CD14-positive monocyte (primary cell): ENCODE measurements at regions not wholly inside any gene's neighbourhood (a gene's known extent, or its start where the extent isn't known, plus 50 kb on each side); places are given as distances from the start of the nearest gene placed in this dataset.

Experiments
- DNase-seq, 3 donors: peaks; one replicate each; pipeline ENCODE4 v3.0.0-alpha.2; 2011 to 2022
- H2AFZ ChIP-seq: 2 replicates; pipeline ENCODE4 v1.6.0; 2012; ENCODE audit warnings: mild to moderate bottlenecking, low read depth, low read length, inconsistent platforms; ENCODE audit not compliant: insufficient read depth, poor library complexity, severe bottlenecking
- H3K27ac ChIP-seq, 2 donors: 1 replicate in 1 of 2; 2 replicates in 1 of 2; pipeline ENCODE4 v1.5.1; 2012 to 2013; ENCODE audit warnings: low read length in 2 of 2, control low read depth in 1 of 2, inconsistent platforms in 1 of 2, low read depth in 1 of 2, mild to moderate bottlenecking in 1 of 2
- H3K27me3 ChIP-seq, 2 donors: one replicate each; pipeline versions ENCODE4 v1.6.0 to v1.6.1; 2011 to 2013; ENCODE audit warnings: low read length in 2 of 2; ENCODE audit not compliant: control insufficient read depth in 2 of 2, insufficient read depth in 2 of 2
- H3K36me3 ChIP-seq, 2 donors: replicated peaks in 1 of 2; 1 replicate in 1 of 2; 2 replicates in 1 of 2; pipeline versions ENCODE4 v1.5.1 to v1.6.1; 2012 to 2013; ENCODE audit warnings: low read length in 2 of 2, control low read depth in 1 of 2, inconsistent platforms in 1 of 2, mild to moderate bottlenecking in 1 of 2; ENCODE audit not compliant: insufficient read depth in 2 of 2, control insufficient read depth in 1 of 2
- H3K4me1 ChIP-seq, 2 donors: 1 replicate in 1 of 2; 2 replicates in 1 of 2; pipeline versions ENCODE4 v1.5.1 to v1.6.1; 2012 to 2013; ENCODE audit warnings: low read length in 2 of 2, control low read depth in 1 of 2, inconsistent platforms in 1 of 2, mild to moderate bottlenecking in 1 of 2, moderate library complexity in 1 of 2; ENCODE audit not compliant: insufficient read depth in 2 of 2, control insufficient read depth in 1 of 2
- H3K4me2 ChIP-seq: replicated peaks from 2 replicates; pipeline ENCODE3; 2012; ENCODE audit warnings: low read length, moderate library complexity, mild to moderate bottlenecking; ENCODE audit not compliant: poor library complexity, severe bottlenecking; ENCODE audit errors: extremely low read depth
- H3K4me3 ChIP-seq, 3 experiments: fragments of 200-600 bp in 1 of 3; sonication (generic) in 1 of 3; replicated peaks in 1 of 3; 1 replicate in 2 of 3; 2 replicates in 1 of 3; pipeline ENCODE4 v1.5.1; 2011 to 2013; ENCODE audit warnings: low read length in 3 of 3, mild to moderate bottlenecking in 3 of 3, control low read depth in 2 of 3, low read depth in 2 of 3, inconsistent platforms in 1 of 3, moderate library complexity in 1 of 3
- H3K79me2 ChIP-seq: 2 replicates; pipeline ENCODE4 v1.6.0; 2012; ENCODE audit warnings: mild to moderate bottlenecking, control low read depth, inconsistent platforms, low read length, moderate library complexity; ENCODE audit not compliant: insufficient read depth
- H3K9ac ChIP-seq: 2 replicates; pipeline ENCODE4 v1.6.0; 2017; ENCODE audit warnings: low read length, mild to moderate bottlenecking; ENCODE audit not compliant: insufficient read depth, poor library complexity, severe bottlenecking
- H3K9me3 ChIP-seq, 2 donors: replicated peaks in 1 of 2; 1 replicate in 1 of 2; 2 replicates in 1 of 2; pipeline versions ENCODE4 v1.5.1 to v1.6.1; 2012 to 2013; ENCODE audit warnings: low read length in 2 of 2, control low read depth in 1 of 2; ENCODE audit not compliant: control insufficient read depth in 1 of 2, insufficient read depth in 1 of 2
- H4K20me1 ChIP-seq: 2 replicates; pipeline ENCODE4 v1.6.0; 2012; ENCODE audit warnings: mild to moderate bottlenecking, low read length, control low read depth, moderate library complexity; ENCODE audit not compliant: insufficient read depth
- H3K27ac Mint-ChIP-seq, 7 donors: one replicate each; pipeline ENCODE4 v1.8.0; 2020; ENCODE audit warnings: mild to moderate bottlenecking in 7 of 7, mixed read lengths in 7 of 7, moderate library complexity in 6 of 7, inconsistent platforms in 2 of 7
- H3K27me3 Mint-ChIP-seq, 3 donors: one replicate each; pipeline ENCODE4 v1.8.0; 2021 to 2022; ENCODE audit warnings: low read depth in 3 of 3, mild to moderate bottlenecking in 3 of 3, mixed read lengths in 3 of 3, moderate library complexity in 3 of 3, inconsistent platforms in 1 of 3
- H3K36me3 Mint-ChIP-seq, 2 donors: one replicate each; pipeline ENCODE4 v1.8.0; 2020; ENCODE audit warnings: mixed read lengths in 2 of 2, inconsistent platforms in 1 of 2, mild to moderate bottlenecking in 1 of 2
- H3K4me1 Mint-ChIP-seq: one replicate; pipeline ENCODE4 v1.8.0; 2020; ENCODE audit warnings: mild to moderate bottlenecking, mixed read lengths
- H3K4me3 Mint-ChIP-seq, 2 donors: one replicate each; pipeline ENCODE4 v1.8.0; 2020; ENCODE audit warnings: mild to moderate bottlenecking in 2 of 2, mixed read lengths in 2 of 2, moderate library complexity in 1 of 2
- H3K9me3 Mint-ChIP-seq, 7 donors: one replicate each; pipeline ENCODE4 v1.8.0; 2020 to 2022; ENCODE audit warnings: mixed read lengths in 7 of 7, mild to moderate bottlenecking in 6 of 7, moderate library complexity in 6 of 7, inconsistent platforms in 2 of 7
- WGBS: methylation state at CpG from one replicate; pipeline ENCODE4 v1.1.5; 2013; ENCODE audit warnings: missing lambda C conversion rate; ENCODE audit not compliant: insufficient coverage; 5-methylcytosine and 5-hydroxymethylcytosine counted together
- intact Hi-C, 2 donors: fragments of 100-400 bp; cut with micrococcal nuclease; formaldehyde crosslinking; loops; one replicate each; pipeline versions ENCODE4 v1.15.0 to v1.15.1; 2023
- TF ChIP-seq, protein P1 (sequence below): fragments of 200-600 bp; IDR thresholded peaks from one replicate; pipeline ENCODE4 v1.8.0; 2022; ENCODE audit warnings: antibody characterized with exemption, mild to moderate bottlenecking

- H3K27me3 Mint-ChIP-seq: no peaks in the 10 kb centered on the region
- Histone ChIP-seq H3K9ac (no peak overlapping the region), H3K4me2 (no peak overlapping the region), H3K9me3 (peaks cover 5 to 12% of the 10 kb centered on the region in 2 donors), H4K20me1 (no peaks in the 10 kb centered on the region), H3K27me3 (no peaks in the 10 kb centered on the region), H3K27ac (no peak overlapping the region), H3K36me3 (peaks cover 57 to 86% of the 10 kb centered on the region in 2 donors), H2AFZ (no peak overlapping the region), H3K4me3 (no peak overlapping the region), H3K79me2 (no peaks in the 10 kb centered on the region), H3K4me1 (no peaks in the 10 kb centered on the region)
- no peaks in the 10 kb centered on the region for H3K4me1 Mint-ChIP-seq
- TF ChIP-seq, protein P1, sequence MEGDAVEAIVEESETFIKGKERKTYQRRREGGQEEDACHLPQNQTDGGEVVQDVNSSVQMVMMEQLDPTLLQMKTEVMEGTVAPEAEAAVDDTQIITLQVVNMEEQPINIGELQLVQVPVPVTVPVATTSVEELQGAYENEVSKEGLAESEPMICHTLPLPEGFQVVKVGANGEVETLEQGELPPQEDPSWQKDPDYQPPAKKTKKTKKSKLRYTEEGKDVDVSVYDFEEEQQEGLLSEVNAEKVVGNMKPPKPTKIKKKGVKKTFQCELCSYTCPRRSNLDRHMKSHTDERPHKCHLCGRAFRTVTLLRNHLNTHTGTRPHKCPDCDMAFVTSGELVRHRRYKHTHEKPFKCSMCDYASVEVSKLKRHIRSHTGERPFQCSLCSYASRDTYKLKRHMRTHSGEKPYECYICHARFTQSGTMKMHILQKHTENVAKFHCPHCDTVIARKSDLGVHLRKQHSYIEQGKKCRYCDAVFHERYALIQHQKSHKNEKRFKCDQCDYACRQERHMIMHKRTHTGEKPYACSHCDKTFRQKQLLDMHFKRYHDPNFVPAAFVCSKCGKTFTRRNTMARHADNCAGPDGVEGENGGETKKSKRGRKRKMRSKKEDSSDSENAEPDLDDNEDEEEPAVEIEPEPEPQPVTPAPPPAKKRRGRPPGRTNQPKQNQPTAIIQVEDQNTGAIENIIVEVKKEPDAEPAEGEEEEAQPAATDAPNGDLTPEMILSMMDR: no peak
- no peak for DNase-seq
- H3K27ac Mint-ChIP-seq: no peak overlapping the region
- WGBS: 100% methylated on average over 1 of the region's 1 CpG
- H3K36me3 Mint-ChIP-seq: peaks cover 29 to 32% of the 10 kb centered on the region in 2 donors
- peaks cover 3 to 16% (median 4%) of the 10 kb centered on the region in 7 donors for H3K9me3 Mint-ChIP-seq
- intact Hi-C loops: no loop called here
- H3K4me3 Mint-ChIP-seq: no peak overlapping the region
Measured at GRCh38 chr10:28072573-28072972, 73.7 kb upstream of the ODAD2 start.

- H3K9me3 ChIP-seq: no peaks in the 10 kb centered on the region
- H3K4me3 ChIP-seq: no peak overlapping the region
- Mint-ChIP-seq H3K36me3 (peaks cover 73 to 80% of the 10 kb centered on the region in 2 donors), H3K4me1 (peaks cover 12% of the 10 kb centered on the region), H3K4me3 (no peak overlapping the region), H3K9me3 (peaks cover 0 to 5% (median 2%) of the 10 kb centered on the region in 7 donors), H3K27ac (no peak overlapping the region), H3K27me3 (no peaks in the 10 kb centered on the region)
- WGBS: 100% methylated on average over 2 of the region's 5 CpGs
- H3K9ac ChIP-seq: no peak overlapping the region
- H4K20me1 ChIP-seq: no peaks in the 10 kb centered on the region
- TF ChIP-seq, protein P1: no peak
- H3K79me2 ChIP-seq: no peaks in the 10 kb centered on the region
- no peak overlapping the region for H3K27ac ChIP-seq
- no peak overlapping the region for H2AFZ ChIP-seq
- H3K4me2 ChIP-seq: no peak overlapping the region
- H3K36me3 ChIP-seq: peaks cover 51 to 71% of the 10 kb centered on the region in 2 donors
- no peaks in the 10 kb centered on the region for H3K4me1 ChIP-seq
- DNase-seq: no peak
- no peaks in the 10 kb centered on the region for H3K27me3 ChIP-seq
- intact Hi-C loops: no loop called here
Measured at GRCh38 chr10:28060031-28060607, 61.2 kb upstream of the ODAD2 start.
